SKM-1 treated with dmso at 0.1 percent for 144 hours (cell line): ENCODE measurements at regions not wholly inside any gene's neighbourhood (a gene's known extent, or its start where the extent isn't known, plus 50 kb on each side); places are given as distances from the start of the nearest gene placed in this dataset.

Experiments used
- DNase-seq: peaks from one replicate; lab custom pipeline; 2025; ENCODE audit not compliant: unreplicated experiment; lab: John Stamatoyannopoulos, UW

DNA sequence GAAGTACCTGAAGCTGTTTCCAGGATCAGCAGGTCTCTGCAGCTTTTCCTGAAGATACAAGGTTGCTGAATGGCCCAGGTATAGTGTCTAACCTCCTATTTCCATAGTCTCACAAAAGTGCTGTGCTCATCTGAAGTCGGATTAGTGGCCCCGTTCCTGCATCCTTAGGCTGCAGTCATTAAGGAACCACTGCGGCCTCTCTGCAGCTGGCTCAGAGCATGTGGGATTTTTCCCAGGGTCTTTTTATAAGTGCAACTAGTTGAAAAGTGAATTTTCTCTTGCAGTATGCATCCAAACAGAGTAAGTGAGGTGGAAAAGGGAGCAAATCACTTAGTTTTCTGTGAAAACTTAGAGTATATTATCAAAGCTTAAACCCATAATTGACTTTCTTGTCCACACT is 565.3 kb upstream of the NEGR1 start:
- no peak for DNase-seq

GRCh38 chr1:72846476-72847278 is 564.3 kb upstream of the NEGR1 start:
- no peak for DNase-seq

DNA sequence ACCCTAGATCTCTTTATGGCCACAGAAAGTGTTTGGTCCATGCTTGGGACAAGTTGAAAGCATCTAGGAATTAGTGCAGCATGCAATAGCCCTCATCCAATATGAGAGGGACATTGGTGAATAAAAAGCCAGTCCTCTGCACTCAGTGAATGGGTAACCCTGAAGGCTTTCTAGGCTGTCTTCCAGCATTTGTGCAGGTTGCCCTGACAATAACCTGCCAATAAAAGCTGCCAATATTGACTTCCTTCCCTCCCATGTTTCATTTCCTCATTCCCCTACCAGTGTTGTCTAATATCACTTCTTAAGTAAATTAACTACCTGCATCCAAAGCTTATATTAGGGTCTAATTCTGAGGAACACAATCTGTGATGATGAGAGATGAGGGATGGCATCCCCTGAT is 563.6 kb upstream of the NEGR1 start:
- no peak for DNase-seq

DNA sequence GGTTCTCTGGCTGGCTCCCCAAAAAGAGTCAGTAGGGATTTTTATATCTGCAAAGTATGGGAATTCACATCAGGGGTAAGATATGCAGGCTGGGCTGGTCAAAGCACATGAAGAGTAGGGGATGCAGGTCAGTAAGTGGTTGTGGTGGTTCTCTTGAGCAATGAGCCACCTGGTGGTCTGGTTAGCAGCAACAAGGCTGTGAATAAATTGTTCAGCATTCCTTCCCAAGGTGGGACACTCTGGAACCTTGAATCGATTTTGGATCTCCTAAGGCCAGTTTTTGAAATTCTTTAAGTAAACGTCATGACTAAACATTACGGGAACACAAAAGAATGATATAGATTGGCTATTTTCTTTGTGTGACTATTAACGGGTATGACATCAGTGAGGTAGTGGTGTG is 563.0 kb upstream of the NEGR1 start:
- no peak for DNase-seq

DNA sequence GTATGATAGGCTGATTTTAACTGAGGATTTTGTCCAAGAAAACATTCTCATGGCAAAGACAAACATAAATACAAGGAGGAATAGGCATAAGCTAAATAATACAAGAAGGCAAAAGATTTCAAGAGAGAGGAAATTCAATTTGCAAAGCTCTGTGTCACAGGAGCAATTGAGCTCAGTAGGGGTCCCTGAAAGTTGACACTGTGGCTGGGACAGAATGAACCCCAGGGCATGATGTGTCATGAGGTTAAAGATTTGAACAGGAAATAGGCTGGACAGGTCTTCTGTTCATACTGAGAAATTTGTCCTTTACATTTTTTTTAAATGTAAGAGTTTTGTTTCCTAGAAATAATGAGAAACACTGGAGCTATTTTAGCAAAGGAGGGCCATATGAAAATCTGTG is 555.4 kb upstream of the NEGR1 start:
- DNase-seq = no peak

GRCh38 chr1:72830606-72831390 is 548.5 kb upstream of the NEGR1 start:
- no peak for DNase-seq

DNA sequence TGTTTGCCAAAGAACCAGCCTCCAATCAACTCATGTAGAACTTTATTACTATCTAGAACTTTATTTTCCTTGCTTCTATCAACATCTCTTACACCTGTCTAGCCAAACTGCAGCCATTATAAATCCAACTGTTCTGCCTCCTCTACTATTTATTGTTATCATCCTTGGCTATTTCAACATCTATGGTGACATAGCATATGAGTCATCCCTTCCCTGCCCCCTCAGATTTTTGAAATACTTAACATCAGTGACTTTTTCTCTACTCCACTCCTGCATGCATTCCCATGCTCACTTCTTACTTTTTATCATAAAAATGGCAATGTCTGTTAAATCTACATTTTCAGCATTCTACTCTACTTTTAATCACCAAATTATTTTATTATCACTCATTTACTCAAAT is 544.9 kb upstream of the NEGR1 start:
- no peak for DNase-seq

DNA sequence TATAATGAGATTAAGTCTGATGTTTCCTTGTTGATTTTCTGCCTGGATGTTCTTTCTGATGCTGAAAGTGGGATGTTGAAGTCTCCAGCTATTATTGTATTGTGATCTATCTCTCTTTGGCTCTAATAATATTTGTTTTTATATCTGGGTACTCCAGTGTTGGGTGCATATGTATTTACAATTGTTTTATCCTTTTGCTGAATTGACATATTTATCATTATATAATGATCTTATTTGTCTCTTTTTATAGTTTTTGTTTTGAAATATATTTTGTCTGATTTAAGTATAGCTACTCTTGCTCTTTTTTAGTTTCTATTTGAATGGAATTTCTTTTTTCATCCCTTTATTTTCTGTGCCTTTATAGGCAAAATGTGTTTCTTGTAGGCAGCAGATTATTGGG is 522.2 kb upstream of the NEGR1 start:
- DNase-seq = no peak

DNA sequence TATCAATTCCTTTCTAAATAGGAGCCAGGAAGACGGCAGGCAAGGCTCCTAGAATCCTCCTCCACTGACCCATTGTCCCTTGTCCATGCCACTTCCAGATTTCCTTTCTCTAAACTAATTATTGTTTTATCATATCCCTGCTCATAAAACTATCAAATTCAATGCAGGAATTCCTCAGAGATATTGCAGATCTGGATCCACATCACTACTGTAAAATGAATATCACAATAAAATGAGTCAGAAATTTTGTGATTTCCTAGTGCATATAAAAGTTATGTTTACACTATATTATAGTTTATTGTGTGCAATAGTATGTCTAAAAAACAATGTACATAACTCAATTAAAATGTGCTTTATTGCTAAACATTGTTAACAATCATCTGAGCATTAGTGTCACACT is 498.7 kb upstream of the NEGR1 start:
- no peak for DNase-seq

- DNase-seq = no peak
These were observed 497.9 kb upstream of the NEGR1 start for GRCh38 chr1:72780212-72780611.

DNA sequence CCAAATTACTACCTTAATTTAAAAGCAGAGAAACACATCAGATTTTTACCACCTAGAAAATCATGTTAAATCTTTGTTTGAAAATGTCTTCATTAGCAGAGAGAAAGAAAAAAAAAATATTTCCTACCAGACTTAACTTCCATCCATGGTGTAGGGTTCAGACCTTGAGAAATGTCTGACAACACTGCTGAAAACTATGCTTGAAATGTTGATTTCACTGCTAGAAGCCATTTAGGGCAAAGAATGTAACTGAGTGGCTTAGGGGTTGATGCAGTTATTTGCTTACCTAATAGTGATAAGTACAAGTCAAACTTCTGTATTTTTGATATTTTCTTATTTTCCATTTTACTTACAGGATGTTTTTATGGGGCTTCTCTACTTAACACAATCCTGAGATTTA is 495.6 kb upstream of the NEGR1 start:
- DNase-seq = no peak

- DNase-seq = no peak
These were observed 481.1 kb upstream of the NEGR1 start for GRCh38 chr1:72763481-72763880.

DNA sequence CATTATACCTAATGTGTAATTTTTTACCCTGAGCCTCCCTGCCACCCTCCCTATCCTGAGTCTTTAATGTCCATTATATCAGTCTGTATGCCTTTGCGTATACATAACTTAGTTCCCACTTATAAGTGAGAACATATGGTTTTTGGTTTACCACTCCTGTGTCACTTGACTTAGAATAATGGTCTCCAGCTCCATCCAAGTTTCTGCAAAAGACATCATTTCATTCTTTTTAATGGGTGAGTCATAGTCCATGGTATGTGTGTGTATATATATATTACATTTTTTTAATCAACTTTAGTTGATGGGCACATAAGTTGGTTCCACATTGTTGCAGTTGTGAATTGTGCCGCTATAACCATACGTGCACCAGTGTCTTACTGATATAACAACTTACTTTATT is 477.1 kb upstream of the NEGR1 start:
- no peak for DNase-seq

GRCh38 chr1:72757843-72758242 is 475.5 kb upstream of the NEGR1 start:
- DNase-seq = no peak

- no peak for DNase-seq
These were observed 463.1 kb upstream of the NEGR1 start for GRCh38 chr1:72745413-72745812.

GRCh38 chr1:72734415-72734814 is 452.1 kb upstream of the NEGR1 start:
- DNase-seq = no peak

DNA sequence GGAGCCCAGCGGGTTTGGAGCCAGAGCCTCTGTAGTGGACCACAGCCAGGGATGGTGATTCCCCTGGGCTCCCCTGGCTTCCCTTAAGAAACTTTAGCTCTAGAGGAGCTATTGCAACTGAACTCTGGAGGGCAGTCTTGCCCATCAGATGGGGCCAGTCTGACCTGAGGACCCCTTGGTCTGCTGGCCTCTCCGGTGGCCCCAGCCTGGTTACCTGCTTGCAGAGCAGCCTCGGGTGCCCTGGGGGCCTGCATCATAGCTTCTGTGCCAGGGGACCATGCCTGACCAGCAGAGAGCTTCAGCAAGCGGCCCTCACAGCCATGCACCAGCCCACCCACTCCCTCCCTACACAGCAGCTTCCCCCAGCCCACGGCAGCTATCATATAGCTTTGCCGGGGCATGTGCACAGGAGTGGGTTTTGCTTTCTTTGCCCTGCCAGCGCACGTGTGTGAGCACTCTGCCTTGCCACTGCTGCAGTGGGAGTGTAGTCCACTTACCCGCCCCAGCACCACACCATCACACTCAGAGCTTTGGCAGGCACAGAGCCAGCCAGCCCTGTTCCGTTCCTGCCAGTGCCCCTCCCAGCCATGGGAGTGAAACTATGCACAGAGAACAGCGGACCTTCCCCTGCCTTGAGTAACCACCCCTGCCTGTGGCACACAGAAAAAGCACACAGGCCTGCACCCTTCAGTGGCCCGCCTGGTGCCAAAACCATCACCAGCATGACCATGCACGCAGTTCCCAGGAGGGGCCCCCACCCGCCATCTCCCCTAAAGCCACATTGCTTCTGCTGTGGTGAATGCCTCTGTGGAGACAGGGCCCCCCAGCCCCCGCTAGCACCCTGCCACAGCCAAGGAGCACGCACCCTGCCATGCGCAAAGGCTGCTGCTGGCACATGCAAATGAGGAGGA is 442.9 kb upstream of the NEGR1 start:
- DNase-seq = no peak

- no peak for DNase-seq
These were observed 423.6 kb upstream of the NEGR1 start for GRCh38 chr1:72705921-72706320.

DNA sequence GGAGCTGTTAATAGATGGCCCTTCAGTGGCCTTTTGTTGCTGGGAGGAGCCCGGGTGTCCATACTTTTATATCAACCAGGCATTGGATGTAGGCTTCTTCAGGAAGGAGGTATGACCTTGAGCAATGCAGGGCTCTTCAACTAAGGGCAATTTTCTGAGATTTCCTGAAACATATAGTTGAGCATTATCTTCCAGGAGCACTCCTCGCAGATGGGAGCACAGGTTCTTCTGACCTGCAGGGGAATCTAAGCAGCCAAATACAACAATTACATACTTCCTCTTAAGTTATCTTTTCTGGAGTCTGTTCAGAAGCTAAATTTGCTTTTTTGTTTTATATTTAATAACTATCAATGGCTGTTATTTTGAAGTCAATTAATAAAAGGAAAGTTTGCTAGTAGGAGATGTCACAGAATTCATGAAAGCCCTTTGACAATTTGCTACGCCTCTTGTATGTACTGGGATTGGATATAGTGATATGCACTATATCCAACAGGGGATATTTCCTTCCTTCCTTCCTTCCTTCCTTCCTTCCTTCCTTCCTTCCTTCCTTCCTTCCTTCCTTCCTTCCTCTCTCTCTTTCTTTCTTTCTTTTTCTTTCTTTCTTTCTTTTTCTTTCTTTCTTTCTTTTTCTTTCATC is 422.6 kb upstream of the NEGR1 start:
- DNase-seq = no peak

DNA sequence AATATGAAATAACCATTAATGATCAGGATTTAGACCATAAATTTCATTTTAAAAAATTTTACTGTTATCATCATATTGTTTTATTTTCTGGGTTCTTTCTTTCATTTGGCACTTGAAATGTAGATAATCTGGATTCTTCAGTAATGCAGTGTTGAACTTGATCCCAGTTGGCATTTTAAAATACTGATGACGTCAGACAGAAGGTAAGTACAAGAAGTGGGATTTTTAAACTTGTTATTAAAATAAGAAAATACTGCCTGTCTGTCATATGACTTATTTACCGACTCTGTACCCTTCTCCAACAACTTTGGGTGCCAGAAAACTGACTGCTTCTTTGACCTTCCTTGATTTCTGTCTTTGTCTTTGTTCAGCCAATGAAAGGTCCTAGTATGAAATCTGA is 415.1 kb upstream of the NEGR1 start:
- no peak for DNase-seq

DNA sequence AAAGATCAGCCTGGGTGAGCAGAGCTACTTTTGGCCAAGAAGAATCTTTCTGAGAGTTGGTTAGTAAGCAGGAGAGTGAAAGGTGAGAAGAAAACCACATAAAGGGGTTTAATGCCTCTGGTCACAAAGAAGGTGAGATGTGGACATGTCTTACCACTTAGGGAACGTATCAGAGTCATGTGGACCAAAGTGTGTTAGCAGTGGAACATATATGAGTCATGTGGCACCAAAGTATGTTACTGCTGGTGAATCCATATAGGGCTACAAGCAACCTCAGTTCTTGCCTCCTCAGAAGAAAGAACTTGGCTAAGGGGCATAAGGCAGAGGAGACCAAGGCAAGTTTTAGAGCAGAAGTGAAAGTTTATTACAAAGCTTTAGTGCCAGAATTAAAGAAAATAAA is 411.6 kb upstream of the NEGR1 start:
- DNase-seq = no peak
